NCI-H1694 treated with DMSO at 0.1 percent for 48 hours (cell line): ENCODE measurements at regions not wholly inside any gene's neighbourhood (a gene's known extent, or its start where the extent isn't known, plus 50 kb on each side); places are given as distances from the start of the nearest gene placed in this dataset.
"Not testable (repeated sequence)": the region's sequence is repeated elsewhere in the genome, so short reads cannot be mapped to it uniquely, and the experiment has no call there.

Experiments
- DNase-seq: peaks from one replicate; lab custom pipeline; 2025; lab: John Stamatoyannopoulos, UW

- DNase-seq: no peak
Observed at GRCh38 chr5:39544941-39545340, 120.2 kb upstream of the DAB2 start.

DNA sequence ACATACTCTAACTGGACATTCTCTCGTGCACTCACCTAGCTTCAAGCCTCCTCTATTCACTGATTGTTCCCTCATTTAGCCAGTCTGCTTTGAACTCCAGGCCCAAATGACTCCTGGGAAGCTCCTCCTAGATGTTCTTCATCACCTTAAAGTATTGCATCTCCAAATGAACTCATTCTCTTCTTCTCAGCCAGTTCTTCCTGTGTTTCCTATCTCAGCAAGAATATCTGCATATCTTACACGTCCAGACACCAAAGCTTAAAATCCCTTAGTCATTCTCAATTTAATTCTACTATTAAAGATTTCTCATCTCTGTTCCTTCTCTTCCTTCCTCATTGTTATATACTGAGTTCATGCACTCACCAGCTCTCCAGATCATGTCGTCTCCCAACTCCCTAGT, 118.6 kb upstream of the DAB2 start:
- no peak for DNase-seq

DNA sequence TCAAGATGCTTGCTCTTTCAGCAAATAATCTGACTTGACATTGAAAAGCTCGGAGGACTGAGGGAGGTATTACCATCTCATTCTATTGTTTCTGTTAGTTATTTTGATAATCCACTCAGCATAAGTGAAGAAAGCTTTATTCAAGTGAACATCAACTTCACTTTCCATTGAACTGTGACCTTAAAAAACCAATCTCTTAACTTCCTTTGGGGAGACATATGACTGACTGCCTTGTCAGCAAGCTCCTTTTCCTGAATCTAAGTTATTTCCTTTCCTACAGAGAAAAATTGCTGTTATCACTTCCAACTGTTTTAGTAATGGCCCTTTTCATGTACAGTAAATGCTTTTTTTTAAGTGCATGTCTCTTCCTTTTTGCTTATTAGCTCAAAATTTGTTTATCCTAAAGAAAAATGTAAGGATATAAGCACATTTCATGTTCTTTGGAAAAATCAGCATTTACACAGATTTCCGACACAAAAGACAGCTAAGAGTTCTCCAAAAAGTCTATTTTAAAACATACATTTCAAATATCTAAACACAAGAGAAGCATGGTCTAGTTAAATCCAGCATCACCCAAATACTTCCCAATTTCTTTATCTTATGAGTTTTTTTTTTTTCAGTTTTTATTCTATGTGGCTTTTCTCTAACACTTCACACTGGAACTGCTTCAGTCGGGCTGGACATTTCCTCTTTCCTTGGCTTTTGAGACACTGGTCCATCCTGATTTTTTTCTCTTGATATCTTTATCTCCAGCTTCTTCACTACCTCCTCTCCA, 117.9 kb upstream of the DAB2 start:
- DNase-seq: no peak

DNA sequence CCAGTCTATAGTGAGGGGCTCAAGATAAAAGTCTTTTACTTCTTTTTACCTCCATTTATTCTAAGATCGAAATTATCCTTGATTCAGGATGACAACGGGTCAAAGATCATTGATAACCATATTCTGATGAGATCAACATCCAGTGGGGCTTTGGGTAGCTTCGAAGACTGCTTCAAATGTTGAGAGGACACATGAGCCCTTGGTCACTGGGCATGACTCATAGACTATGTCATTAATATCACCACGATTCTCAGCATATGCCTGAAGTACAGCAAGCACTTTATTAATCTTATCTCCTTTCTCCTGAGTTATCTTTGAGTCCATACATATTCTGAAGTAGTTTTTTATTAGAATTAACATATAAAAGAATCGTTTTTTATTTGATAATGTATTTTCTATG, 117.1 kb upstream of the DAB2 start:
- no peak for DNase-seq

GRCh38 chr5:39539470-39539869, 114.7 kb upstream of the DAB2 start:
- DNase-seq: no peak

- no peak for DNase-seq
Observed at GRCh38 chr5:39534690-39535089, 109.9 kb upstream of the DAB2 start.

- no peak for DNase-seq
Observed at GRCh38 chr5:39533749-39534148, 109.0 kb upstream of the DAB2 start.

DNA sequence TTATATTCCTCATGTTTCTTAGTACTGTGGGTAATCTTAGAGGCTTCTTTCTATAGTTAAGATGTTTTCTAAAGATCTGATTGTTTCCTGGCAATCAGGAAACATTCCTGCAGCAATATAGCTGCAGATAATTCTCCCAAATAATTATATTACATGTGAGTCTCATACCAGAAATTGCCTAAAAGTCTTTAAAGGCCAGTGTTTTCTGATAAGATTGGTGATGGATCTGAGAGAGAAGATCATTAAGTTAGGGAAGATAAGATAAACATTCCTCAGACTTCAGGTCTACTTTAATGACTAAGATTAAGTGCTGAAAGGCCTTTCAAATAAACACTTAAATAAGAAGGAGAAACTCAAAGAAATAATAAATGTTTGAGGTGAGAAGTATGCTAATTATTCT, 107.7 kb upstream of the DAB2 start:
- no peak for DNase-seq

- DNase-seq: no peak
Observed at GRCh38 chr5:39531306-39531705, 106.5 kb upstream of the DAB2 start.

GRCh38 chr5:39526914-39527477, 102.2 kb upstream of the DAB2 start:
- DNase-seq: no peak

DNA sequence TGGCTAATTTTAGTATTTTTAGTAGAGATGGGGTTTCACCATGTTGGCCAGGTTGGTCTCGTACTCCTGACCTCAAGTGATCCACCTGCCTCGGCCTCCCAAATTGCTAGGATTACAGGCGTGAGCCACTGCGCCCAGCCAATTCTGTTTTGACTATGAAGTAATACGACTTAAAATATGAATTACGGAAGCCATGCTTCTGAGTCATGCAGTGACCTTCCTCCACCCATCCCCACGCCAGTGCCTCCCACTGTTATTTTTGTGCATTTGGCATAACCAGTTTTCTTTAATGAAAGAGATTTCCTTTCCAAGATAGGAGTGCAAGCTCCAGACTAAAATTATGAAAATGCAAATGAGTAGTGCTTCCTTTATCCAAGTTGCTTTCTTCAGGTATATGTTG, 101.0 kb upstream of the DAB2 start:
- not testable (repeated sequence) for DNase-seq

- no peak for DNase-seq
Observed at GRCh38 chr5:39525271-39525670, 100.5 kb upstream of the DAB2 start.

DNA sequence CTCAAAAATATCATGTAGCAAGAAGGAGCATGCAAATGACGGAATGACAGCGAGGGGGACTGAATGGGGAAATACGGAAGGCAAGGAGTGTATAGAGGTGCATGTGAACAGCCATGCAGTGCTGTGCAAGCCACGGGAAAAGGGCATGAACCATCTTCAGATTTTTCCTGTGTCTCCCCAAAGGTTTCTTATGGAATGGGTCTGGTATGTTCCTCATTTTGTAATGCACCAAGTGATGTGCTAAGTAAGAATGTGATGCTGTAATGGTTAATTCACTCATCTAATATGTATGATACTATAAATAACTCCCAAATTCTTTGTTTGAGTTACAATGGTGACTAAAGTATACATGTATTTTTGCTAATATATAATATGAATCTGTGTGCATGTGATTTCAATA, 99.0 kb upstream of the DAB2 start:
- DNase-seq: no peak

DNA sequence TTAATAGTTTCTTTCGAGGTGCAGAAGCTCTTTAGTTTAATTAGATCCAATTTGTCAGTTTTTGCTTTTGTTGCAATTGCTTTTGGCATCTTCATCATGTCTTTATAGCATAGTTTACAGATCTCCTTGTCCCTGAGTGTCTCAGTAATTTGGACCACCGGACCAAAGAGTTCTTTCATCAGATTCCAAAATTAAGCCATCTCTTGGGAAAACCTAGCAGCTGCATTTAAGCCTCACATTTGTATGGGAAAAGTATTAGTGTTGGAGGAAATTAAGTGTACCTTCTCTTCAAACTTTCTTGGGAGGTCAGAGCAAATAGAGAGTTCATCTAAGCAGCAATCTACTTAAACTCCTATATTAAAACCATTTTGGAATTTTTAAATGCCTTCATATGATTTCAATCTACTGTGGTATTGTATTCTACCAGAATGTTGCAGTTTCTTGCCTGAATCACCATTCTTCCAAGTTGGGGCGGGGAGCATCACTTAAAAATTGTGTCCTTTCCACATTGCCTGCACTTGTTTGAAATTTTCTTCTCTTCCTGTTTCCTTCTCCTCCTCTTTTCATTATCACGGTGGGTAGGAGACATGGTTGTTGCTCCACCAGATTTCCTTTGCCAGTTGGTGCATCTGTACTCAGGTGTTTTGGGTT, 97.3 kb upstream of the DAB2 start:
- DNase-seq: no peak

DNA sequence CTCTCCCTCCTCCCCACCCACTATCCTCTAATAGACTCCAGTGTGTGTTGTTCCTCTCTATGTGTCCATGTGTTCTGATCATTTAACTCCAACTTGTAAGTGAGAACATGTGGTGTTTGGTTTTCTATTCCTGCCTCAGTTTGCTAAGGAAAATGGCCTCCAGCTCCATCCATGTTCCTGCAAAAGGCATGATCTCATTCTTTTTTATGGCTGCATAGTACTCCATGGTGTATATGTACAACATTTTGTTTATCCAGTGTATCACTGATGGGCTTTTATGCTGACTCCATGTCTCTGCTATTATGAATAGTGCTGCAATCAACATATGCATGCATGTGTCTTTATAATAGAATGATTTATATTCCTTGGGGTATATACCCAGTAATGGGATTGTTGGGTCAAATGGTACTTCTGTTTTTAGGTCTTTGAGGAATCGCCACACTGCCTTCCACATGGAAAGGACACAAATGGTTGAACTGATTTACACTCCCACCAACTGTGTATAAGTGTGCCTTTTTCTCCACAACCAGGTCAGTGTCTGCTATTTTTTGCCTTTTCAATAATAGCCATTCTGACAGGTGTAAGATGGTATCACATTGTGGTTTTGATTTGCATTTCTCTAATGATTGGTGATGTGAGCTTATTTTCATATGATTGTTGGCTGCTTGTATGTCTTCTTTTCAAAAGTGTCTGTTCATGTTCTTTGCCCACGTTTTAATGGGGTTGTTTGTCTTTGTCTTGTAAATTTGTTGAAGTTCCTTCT, 96.5 kb upstream of the DAB2 start:
- DNase-seq: no peak

- DNase-seq: no peak
Observed at GRCh38 chr5:39520232-39520572, 95.4 kb upstream of the DAB2 start.

DNA sequence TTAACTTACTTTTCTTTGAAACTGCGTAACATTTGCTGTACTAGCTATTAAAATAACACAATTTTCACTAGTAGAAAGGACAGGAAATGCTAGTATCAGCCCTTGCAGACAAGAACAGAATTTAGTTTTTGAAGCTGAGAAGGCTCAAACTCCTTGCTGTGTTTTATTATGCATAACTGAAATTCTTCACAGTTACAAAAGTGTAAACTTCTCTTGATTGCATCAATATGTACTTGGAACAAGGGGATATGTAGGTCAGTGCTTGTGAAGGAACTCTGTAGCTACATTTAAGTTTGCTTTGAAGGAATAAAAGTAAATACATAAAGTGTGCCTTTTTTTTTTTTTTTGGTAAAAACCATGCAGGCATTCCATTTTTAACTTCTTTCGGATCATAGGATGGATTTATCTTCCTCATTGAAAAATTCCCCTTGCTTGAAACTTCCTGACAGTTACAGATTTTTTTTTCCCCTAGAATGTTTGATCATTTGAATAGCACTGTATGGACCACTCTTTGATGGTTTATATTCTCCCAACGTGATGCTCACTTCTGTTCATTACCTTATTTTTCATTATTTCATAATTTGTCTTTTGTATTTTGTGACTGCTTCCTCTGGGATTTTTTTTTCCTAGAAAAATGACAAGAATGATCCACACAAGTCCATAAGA, 94.9 kb upstream of the DAB2 start:
- no peak for DNase-seq

DNA sequence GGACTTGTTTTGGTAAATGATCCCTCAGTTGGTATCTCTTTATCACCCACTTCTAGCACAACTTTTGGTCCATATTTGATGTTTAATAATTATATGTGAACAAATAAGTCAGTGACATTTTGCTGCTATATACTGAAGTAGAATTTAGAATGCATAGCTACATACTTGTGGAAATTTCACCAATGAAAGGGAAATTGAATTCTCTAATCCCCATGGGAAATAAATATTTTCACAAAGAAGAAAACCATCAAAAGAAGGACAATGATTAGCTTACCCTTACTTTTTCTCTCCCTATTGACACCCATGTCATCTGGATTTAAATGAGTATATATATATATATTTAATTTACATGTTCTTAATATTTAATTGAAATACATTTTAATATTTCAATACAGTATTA, 94.3 kb upstream of the DAB2 start:
- DNase-seq: no peak

DNA sequence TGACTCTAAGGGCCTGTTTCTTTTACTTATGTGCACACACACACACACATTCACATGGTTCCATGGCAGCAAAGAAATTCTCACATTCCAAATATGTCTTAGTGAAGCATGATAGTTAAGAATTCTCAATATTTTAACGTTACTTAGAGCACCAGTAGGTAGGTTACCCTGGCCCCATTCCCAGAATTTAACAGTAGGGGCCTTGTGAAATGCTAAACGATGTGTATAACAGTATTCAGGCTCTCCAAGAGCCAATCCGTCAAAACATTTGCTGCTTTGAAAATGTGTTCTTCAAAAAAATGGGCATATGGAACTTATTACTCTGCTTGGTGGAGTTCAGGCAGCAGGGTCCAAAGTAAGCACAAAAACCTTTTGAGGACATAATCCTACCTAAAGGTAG, 93.7 kb upstream of the DAB2 start:
- no peak for DNase-seq

DNA sequence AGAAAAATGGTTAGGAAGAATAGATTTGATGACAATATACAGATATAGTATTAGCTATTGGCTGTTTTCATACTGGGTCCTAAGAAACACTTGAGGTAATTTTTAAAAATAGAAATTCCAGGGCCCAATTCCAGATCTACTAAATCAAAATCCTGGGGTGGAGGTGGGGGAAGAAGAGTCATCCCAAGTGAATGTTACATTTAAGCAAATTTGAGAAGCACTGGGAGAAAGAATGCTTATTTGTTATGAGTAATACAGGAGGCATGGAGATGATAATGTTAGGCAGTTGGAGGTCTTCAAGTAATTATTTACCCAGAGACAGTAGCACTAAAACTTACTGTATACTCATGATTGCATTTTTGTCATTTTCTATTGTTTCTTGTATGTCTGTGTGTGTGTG, 93.0 kb upstream of the DAB2 start:
- no peak for DNase-seq

- no peak for DNase-seq
Observed at GRCh38 chr5:39515881-39516280, 91.1 kb upstream of the DAB2 start.

DNA sequence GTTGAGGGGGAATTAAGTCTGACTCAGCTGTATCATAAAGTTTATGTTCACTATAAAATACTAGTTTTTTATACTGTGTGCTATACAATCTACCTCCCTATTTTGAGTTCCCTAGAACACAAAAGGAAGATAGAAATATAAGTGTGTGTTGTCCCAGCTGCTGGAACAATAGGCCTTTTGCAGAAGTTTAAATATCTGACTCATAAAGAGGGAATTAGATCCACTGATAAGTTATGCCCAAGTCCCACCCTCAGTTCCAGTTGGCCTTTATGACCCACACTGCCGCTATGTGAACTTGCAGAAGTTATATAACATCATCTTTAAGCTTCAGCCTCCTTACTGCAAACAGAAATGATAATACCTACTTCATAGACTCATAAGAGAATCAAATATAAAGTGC, 88.5 kb upstream of the DAB2 start:
- DNase-seq: no peak
